T-cell (primary cell): ENCODE measurements at regions not wholly inside any gene's neighbourhood (a gene's known extent, or its start where the extent isn't known, plus 50 kb on each side); places are given as distances from the start of the nearest gene placed in this dataset.

Experiments
- ATAC-seq, 4 experiments: fragments of 200-7000 bp in 3 of 4; fragments of 150-1000 bp in 1 of 4; cut with Tn5 transposase; replicated peaks in 1 of 4; 1 replicate in 3 of 4; 2 replicates in 1 of 4; pipeline ENCODE4 v1.10.0; 2021; ENCODE audit warnings: moderate library complexity in 3 of 4, mild to moderate bottlenecking in 2 of 4, moderate number of reproducible peaks in 1 of 4
- CTCF ChIA-PET, 2 donors: fragments of 300-600 bp; sonication (Branson Sonifier 250); formaldehyde crosslinking; loops; one replicate each; lab custom pipeline; 2022; ENCODE audit warnings: antibody characterized with exemption in 2 of 2; lab: Charles Lee
- POLR2A ChIA-PET, 2 donors: fragments of 300-600 bp; sonication (Branson Sonifier 250); formaldehyde crosslinking; loops; one replicate each; lab custom pipeline; 2022; ENCODE audit warnings: antibody characterized with exemption in 2 of 2; lab: Charles Lee
- DNase-seq, 35 experiments: peaks; one replicate each; pipeline versions ENCODE4 v3.0.0 to v3.0.0-alpha.2; 2013 to 2023
- H3K27ac ChIP-seq: one replicate; pipeline ENCODE4 v1.5.1; 2013; ENCODE audit warnings: low read length
- H3K27me3 ChIP-seq, 2 experiments: replicated peaks in 1 of 2; 1 replicate in 1 of 2; 2 replicates in 1 of 2; pipeline versions ENCODE4 v1.6.1 to v1.7.0; 2013; ENCODE audit warnings: low read length in 1 of 2, mixed read lengths in 1 of 2; ENCODE audit not compliant: control insufficient read depth in 2 of 2, insufficient read depth in 2 of 2; ENCODE audit errors: extremely low read depth in 1 of 2
- H3K36me3 ChIP-seq, 2 donors: 1 replicate in 1 of 2; 2 replicates in 1 of 2; pipeline versions ENCODE4 v1.6.1 to v1.7.0; 2013; ENCODE audit warnings: low read length in 1 of 2; ENCODE audit not compliant: control insufficient read depth in 2 of 2, insufficient read depth in 1 of 2; ENCODE audit errors: extremely low read depth in 1 of 2
- H3K4me1 ChIP-seq, 2 experiments: 1 replicate in 1 of 2; 2 replicates in 1 of 2; pipeline versions ENCODE4 v1.6.1 to v1.7.0; 2013; ENCODE audit warnings: low read length in 2 of 2, mixed read lengths in 1 of 2; ENCODE audit not compliant: insufficient read depth in 2 of 2, control insufficient read depth in 1 of 2; ENCODE audit errors: extremely low read depth in 1 of 2
- H3K4me3 ChIP-seq, 2 donors: 1 replicate in 1 of 2; 2 replicates in 1 of 2; pipeline versions ENCODE4 v1.5.1 to v1.7.0; 2013; ENCODE audit warnings: mild to moderate bottlenecking in 2 of 2, low read length in 1 of 2, moderate library complexity in 1 of 2; ENCODE audit not compliant: control insufficient read depth in 1 of 2; ENCODE audit errors: extremely low read depth in 1 of 2
- H3K9me3 ChIP-seq: 2 replicates; pipeline ENCODE4 v1.7.0; 2013
- H3K27ac Mint-ChIP-seq, 2 donors: one replicate each; pipeline ENCODE4 v1.8.0; 2020 to 2021; ENCODE audit warnings: mild to moderate bottlenecking in 2 of 2, mixed read lengths in 2 of 2
- H3K27me3 Mint-ChIP-seq, 2 donors: one replicate each; pipeline ENCODE4 v1.8.0; 2021 to 2022; ENCODE audit warnings: mixed read lengths in 2 of 2
- H3K36me3 Mint-ChIP-seq: one replicate; pipeline ENCODE4 v1.8.0; 2021; ENCODE audit warnings: mixed read lengths
- H3K4me1 Mint-ChIP-seq, 3 donors: one replicate each; pipeline ENCODE4 v1.8.0; 2020 to 2022; ENCODE audit warnings: mixed read lengths in 3 of 3, mild to moderate bottlenecking in 1 of 3
- H3K4me3 Mint-ChIP-seq, 3 donors: one replicate each; pipeline ENCODE4 v1.8.0; 2020 to 2022; ENCODE audit warnings: mild to moderate bottlenecking in 3 of 3, mixed read lengths in 3 of 3, moderate library complexity in 3 of 3
- H3K9me3 Mint-ChIP-seq, 3 donors: one replicate each; pipeline ENCODE4 v1.8.0; 2020 to 2022; ENCODE audit warnings: mixed read lengths in 3 of 3
- WGBS: methylation state at CpG from one replicate; pipeline ENCODE4 v1.1.5; 2013; ENCODE audit warnings: missing lambda C conversion rate; ENCODE audit not compliant: insufficient coverage; 5-methylcytosine and 5-hydroxymethylcytosine counted together

GRCh38 chr15:35596285-35596684, 50.3 kb upstream of the DPH6 start:
- no CpG with 5 or more reads among the region's 1 CpG for WGBS
- Histone ChIP-seq H3K27ac (no peak overlapping the region), H3K4me3 (no peak overlapping the region), H3K27me3 (no peaks in the 10 kb centered on the region), H3K4me1 (no peaks in the 10 kb centered on the region), H3K36me3 (no peaks in the 10 kb centered on the region), H3K9me3 (no peaks in the 10 kb centered on the region)
- peaks cover 0 to 9% (median 4%) of the 10 kb centered on the region in 3 donors for H3K9me3 Mint-ChIP-seq
- no peaks in the 10 kb centered on the region for H3K4me1 Mint-ChIP-seq
- ChIA-PET CTCF (no interaction called here), POLR2A (no interaction called here)
- H3K27me3 Mint-ChIP-seq, result peaks cover 8 to 24% of the 10 kb centered on the region in 2 donors
- no peak for DNase-seq
- no peaks in the 10 kb centered on the region for H3K36me3 Mint-ChIP-seq
- H3K27ac Mint-ChIP-seq, result no peak overlapping the region
- H3K4me3 Mint-ChIP-seq, result no peak overlapping the region
- ATAC-seq, result no peak

- H3K9me3 ChIP-seq, result no peaks in the 10 kb centered on the region
- no peak overlapping the region for H3K27ac ChIP-seq
- Mint-ChIP-seq H3K9me3 (peaks cover 0 to 4% (median 0%) of the 10 kb centered on the region in 3 donors), H3K36me3 (no peaks in the 10 kb centered on the region), H3K27me3 (peaks cover 3 to 10% of the 10 kb centered on the region in 2 donors), H3K4me1 (no peaks in the 10 kb centered on the region), H3K4me3 (no peak overlapping the region), H3K27ac (no peak overlapping the region)
- H3K27me3 ChIP-seq, result no peaks in the 10 kb centered on the region
- ChIA-PET POLR2A (no interaction called here), CTCF (no interaction called here)
- no peaks in the 10 kb centered on the region for H3K4me1 ChIP-seq
- 75% methylated on average over 1 of the region's 3 CpGs for WGBS
- no peak for ATAC-seq
- DNase-seq, result no peak
- H3K4me3 ChIP-seq, result no peak overlapping the region
- no peaks in the 10 kb centered on the region for H3K36me3 ChIP-seq
Observed at GRCh38 chr15:35602836-35603235, 56.9 kb upstream of the DPH6 start.

- no peak for ATAC-seq
- no peak overlapping the region for H3K4me3 Mint-ChIP-seq
- no peak overlapping the region for H3K27ac Mint-ChIP-seq
- no peak for DNase-seq
- peaks cover 0 to 4% (median 0%) of the 10 kb centered on the region in 3 donors for H3K9me3 Mint-ChIP-seq
- ChIA-PET CTCF (no interaction called here), POLR2A (no interaction called here)
- Histone ChIP-seq H3K36me3 (no peaks in the 10 kb centered on the region), H3K27ac (no peak overlapping the region), H3K9me3 (no peaks in the 10 kb centered on the region), H3K4me3 (no peak overlapping the region), H3K4me1 (no peaks in the 10 kb centered on the region), H3K27me3 (no peaks in the 10 kb centered on the region)
- peaks cover 3 to 10% of the 10 kb centered on the region in 2 donors for H3K27me3 Mint-ChIP-seq
- H3K4me1 Mint-ChIP-seq, result no peaks in the 10 kb centered on the region
- no CpG with 5 or more reads among the region's 2 CpGs for WGBS
- H3K36me3 Mint-ChIP-seq, result no peaks in the 10 kb centered on the region
Observed at GRCh38 chr15:35603301-35603700, 57.3 kb upstream of the DPH6 start.

GRCh38 chr15:35603856-35604255, 57.9 kb upstream of the DPH6 start:
- no peaks in the 10 kb centered on the region for H3K9me3 Mint-ChIP-seq
- H3K4me1 ChIP-seq, result no peaks in the 10 kb centered on the region
- DNase-seq, result no peak
- H3K27me3 Mint-ChIP-seq, result peaks cover 0 to 4% of the 10 kb centered on the region in 2 donors
- no peak for ATAC-seq
- no peaks in the 10 kb centered on the region for H3K9me3 ChIP-seq
- H3K4me1 Mint-ChIP-seq, result no peaks in the 10 kb centered on the region
- no peak overlapping the region for H3K27ac ChIP-seq
- POLR2A ChIA-PET, result no interaction called here
- H3K36me3 Mint-ChIP-seq, result no peaks in the 10 kb centered on the region
- no peak overlapping the region for H3K27ac Mint-ChIP-seq
- no peak overlapping the region for H3K4me3 Mint-ChIP-seq
- CTCF ChIA-PET, result interaction anchor here in 1 of 2 donors (0.7 kb wide), 1 partner anchor 37 kb away, joined by 3 read pairs; no protein-coding TSS in a partner anchor
- H3K4me3 ChIP-seq, result no peak overlapping the region
- no peaks in the 10 kb centered on the region for H3K27me3 ChIP-seq
- H3K36me3 ChIP-seq, result no peaks in the 10 kb centered on the region

DNA sequence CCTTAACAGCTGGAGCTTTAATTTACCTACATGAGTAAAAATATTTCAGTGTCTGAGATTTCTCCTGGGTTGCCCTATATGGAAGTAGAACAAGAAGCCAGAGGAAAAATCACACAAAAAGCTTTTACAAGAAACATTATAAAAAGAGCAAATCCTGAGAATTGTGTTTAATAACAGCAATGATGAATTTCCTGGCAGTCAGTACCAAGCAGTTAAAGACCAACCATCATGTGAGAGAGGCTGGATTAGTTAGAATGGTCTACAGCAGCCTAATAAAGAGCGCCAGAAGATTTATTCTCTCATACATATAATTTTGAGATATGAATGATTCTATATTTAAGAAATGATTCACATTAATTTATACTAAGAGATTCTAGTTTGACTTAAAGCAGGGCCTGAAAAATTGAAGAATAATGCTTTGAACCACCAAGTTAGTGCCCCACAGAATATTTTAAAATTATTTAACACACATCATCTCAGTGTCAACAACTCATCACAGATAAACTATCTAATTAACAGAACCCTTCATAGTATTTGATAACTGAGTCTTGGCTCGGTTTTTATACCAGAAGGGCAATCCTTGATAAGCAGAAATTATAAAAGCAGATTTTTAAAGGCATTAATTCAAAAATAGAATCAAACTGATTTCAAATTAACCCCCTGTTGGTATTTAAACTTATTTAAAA, 59.9 kb upstream of the DPH6 start:
- Mint-ChIP-seq H3K27ac (no peak overlapping the region), H3K9me3 (peaks cover 0 to 5% (median 4%) of the 10 kb centered on the region in 3 donors), H3K27me3 (peaks cover 0 to 3% of the 10 kb centered on the region in 2 donors), H3K36me3 (no peaks in the 10 kb centered on the region), H3K4me3 (no peak overlapping the region), H3K4me1 (no peaks in the 10 kb centered on the region)
- H3K27me3 ChIP-seq, result no peaks in the 10 kb centered on the region
- no peak for DNase-seq
- no peaks in the 10 kb centered on the region for H3K4me1 ChIP-seq
- WGBS, result no CpG with 5 or more reads among the region's 2 CpGs
- no peaks in the 10 kb centered on the region for H3K9me3 ChIP-seq
- POLR2A ChIA-PET, result interaction anchor here in 1 of 2 donors (0.6 kb wide), 1 partner anchor 1029 kb away, joined by 3 read pairs; no protein-coding TSS in a partner anchor
- CTCF ChIA-PET, result no interaction called here
- ATAC-seq, result no peak
- H3K4me3 ChIP-seq, result no peak overlapping the region
- H3K27ac ChIP-seq, result no peak overlapping the region
- H3K36me3 ChIP-seq, result no peaks in the 10 kb centered on the region

- DNase-seq (no peak), ATAC-seq (no peak)
- ChIA-PET POLR2A (no interaction called here), CTCF (no interaction called here)
- Mint-ChIP-seq H3K27me3 (peaks cover 0 to 3% of the 10 kb centered on the region in 2 donors), H3K9me3 (peaks cover 0 to 5% (median 4%) of the 10 kb centered on the region in 3 donors), H3K27ac (no peak overlapping the region), H3K4me3 (no peak overlapping the region), H3K36me3 (no peaks in the 10 kb centered on the region), H3K4me1 (no peaks in the 10 kb centered on the region)
- Histone ChIP-seq H3K4me1 (no peaks in the 10 kb centered on the region), H3K9me3 (no peaks in the 10 kb centered on the region), H3K27me3 (no peaks in the 10 kb centered on the region), H3K4me3 (no peak overlapping the region), H3K27ac (no peak overlapping the region), H3K36me3 (no peaks in the 10 kb centered on the region)
- no CpG with 5 or more reads among the region's 3 CpGs for WGBS
Observed at GRCh38 chr15:35606450-35606779, 60.5 kb upstream of the DPH6 start.
